DMS 273 (cell line): ENCODE measurements at regions not wholly inside any gene's neighbourhood (a gene's known extent, or its start where the extent isn't known, plus 50 kb on each side); places are given as distances from the start of the nearest gene placed in this dataset.

Experiments used
- DNase-seq: peaks from one replicate; lab custom pipeline; 2025; ENCODE audit not compliant: unreplicated experiment; lab: John Stamatoyannopoulos, UW

GRCh38 chr3:110181226-110181625 lies 843.9 kb upstream of the DPPA4 start:
- no peak for DNase-seq

GRCh38 chr3:110184536-110184935 lies 847.2 kb upstream of the DPPA4 start:
- DNase-seq = no peak

- DNase-seq = no peak
These were observed 855.7 kb upstream of the DPPA4 start for GRCh38 chr3:110193074-110193473.

- DNase-seq = no peak
These were observed 861.6 kb upstream of the DPPA4 start for GRCh38 chr3:110198717-110199587.

- DNase-seq = no peak
These were observed 862.2 kb upstream of the DPPA4 start for GRCh38 chr3:110199588-110199943.

- DNase-seq = no peak
These were observed 861.4 kb upstream of the NECTIN3 start for GRCh38 chr3:110210086-110210660.

- DNase-seq = no peak
These were observed 845.0 kb upstream of the NECTIN3 start for GRCh38 chr3:110226645-110227044.

GRCh38 chr3:110227991-110228390 lies 843.6 kb upstream of the NECTIN3 start:
- no peak for DNase-seq

- no peak for DNase-seq
These were observed 836.8 kb upstream of the NECTIN3 start for GRCh38 chr3:110234831-110235230.

GRCh38 chr3:110236976-110237610 lies 834.5 kb upstream of the NECTIN3 start:
- DNase-seq = no peak

GRCh38 chr3:110243081-110243480 lies 828.5 kb upstream of the NECTIN3 start:
- no peak for DNase-seq

GRCh38 chr3:110246796-110247376 lies 824.7 kb upstream of the NECTIN3 start:
- no peak for DNase-seq

GRCh38 chr3:110248666-110249065 lies 823.0 kb upstream of the NECTIN3 start:
- no peak for DNase-seq

GRCh38 chr3:110253794-110254193 lies 817.8 kb upstream of the NECTIN3 start:
- DNase-seq = no peak

GRCh38 chr3:110254591-110254990 lies 817.0 kb upstream of the NECTIN3 start:
- no peak for DNase-seq

GRCh38 chr3:110261141-110261540 lies 810.5 kb upstream of the NECTIN3 start:
- no peak for DNase-seq

- no peak for DNase-seq
These were observed 808.7 kb upstream of the NECTIN3 start for GRCh38 chr3:110262896-110263295.

GRCh38 chr3:110265302-110265701 lies 806.3 kb upstream of the NECTIN3 start:
- DNase-seq = no peak

GRCh38 chr3:110267304-110267845 lies 804.2 kb upstream of the NECTIN3 start:
- DNase-seq = no peak

- DNase-seq = no peak
These were observed 799.1 kb upstream of the NECTIN3 start for GRCh38 chr3:110272525-110272924.

- no peak for DNase-seq
These were observed 779.6 kb upstream of the NECTIN3 start for GRCh38 chr3:110291886-110292501.
